GM21526 (cell line): ENCODE measurements at regions not wholly inside any gene's neighbourhood (a gene's known extent, or its start where the extent isn't known, plus 50 kb on each side); places are given as distances from the start of the nearest gene placed in this dataset.
"Not testable (repeated sequence)": the region's sequence is repeated elsewhere in the genome, so short reads cannot be mapped to it uniquely, and the experiment has no call there.

ENCODE experiments used
- ATAC-seq: cut with Tn5 transposase; IDR thresholded peaks from one replicate; pipeline ENCODE4 v1.9.1; 2021; ENCODE audit warnings: moderate library complexity; ENCODE audit not compliant: unreplicated experiment, low FRiP score

- no peak for ATAC-seq
These were observed 1669.3 kb upstream of the CDH9 start for GRCh38 chr5:28707706-28708105.

- no peak for ATAC-seq
These were observed 1665.4 kb upstream of the CDH9 start for GRCh38 chr5:28703651-28704260.

- no peak for ATAC-seq
These were observed 1653.1 kb upstream of the CDH9 start for GRCh38 chr5:28691526-28691925.

- ATAC-seq, result no peak
These were observed 1647.4 kb upstream of the CDH9 start for GRCh38 chr5:28685794-28686193.

DNA sequence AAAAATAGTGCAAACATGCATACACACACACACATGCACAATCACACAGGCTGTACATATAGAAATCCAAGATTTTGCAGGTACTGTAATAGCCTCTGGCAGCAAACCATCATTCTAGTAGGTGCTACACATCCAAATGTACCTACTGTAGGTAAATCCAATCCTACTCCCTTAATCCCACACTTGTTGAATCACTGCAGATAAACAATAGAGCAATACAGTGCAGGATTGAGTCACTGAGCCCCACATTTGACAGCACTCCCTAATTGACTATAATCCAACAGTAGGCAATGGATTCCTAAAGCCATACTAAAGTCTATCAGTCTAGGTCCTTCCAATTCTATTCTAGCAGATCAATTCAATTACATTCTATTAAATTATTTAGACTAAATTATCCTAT is 1640.5 kb upstream of the CDH9 start:
- no peak for ATAC-seq

DNA sequence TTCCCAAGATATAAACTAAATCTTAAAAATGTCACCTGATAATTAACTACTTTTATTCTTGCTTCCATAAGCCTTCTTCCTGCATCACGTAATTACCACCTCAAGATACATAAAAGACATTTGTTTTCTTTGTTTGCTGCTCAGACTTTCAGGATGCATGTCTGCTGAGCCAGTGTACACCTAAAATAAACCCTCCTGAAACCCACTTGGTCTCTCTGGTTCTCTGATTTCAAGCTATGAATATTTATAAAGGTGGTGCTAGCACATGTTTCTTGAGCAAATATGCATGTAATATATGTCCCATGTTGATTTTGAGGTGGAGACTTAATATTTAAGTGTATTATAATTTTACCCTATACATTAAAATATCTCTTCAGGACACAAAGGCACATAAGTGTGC is 1627.7 kb upstream of the CDH9 start:
- no peak for ATAC-seq

GRCh38 chr5:28648108-28648507 is 1609.7 kb upstream of the CDH9 start:
- no peak for ATAC-seq

DNA sequence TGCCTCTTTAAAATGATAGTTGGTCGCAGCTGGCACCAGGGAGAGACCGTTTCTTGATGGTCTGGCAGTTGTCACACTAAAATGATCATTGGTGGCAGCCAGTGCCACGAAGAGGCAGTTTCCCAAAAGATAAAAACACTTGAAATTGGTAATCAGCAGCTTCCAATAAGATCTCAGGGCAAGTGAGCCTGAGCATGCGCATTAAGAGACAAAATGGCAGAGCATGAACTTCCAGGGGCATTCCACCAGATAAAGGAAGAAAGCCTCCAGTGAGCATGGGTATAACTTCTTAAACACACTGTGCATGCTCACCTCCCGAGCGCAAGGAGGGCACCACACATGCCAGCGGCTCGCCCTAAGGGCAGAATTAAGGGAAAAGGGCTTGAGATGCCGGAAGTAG is 1594.2 kb upstream of the CDH9 start:
- no peak for ATAC-seq

GRCh38 chr5:28603869-28604268 is 1565.5 kb upstream of the CDH9 start:
- ATAC-seq, result no peak

DNA sequence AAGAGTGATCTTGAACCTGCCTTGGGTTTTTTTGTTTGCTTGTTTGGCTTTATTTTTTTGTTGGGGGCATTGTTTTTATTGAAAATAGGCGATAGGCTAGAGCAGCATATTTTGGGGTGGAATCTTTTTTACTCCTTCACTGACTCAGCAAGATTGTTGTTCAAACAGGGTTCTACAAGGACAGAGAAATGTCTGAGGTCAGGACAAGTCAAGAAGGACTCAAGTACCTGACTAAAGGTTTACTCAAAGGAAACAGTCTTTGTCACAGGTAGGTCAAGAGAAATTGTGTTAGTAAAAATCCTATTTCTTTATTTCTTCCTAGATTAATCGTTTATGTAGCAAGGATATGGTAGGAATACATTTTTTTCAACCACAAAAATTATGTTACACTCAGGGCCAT is 1564.0 kb upstream of the CDH9 start:
- ATAC-seq, result no peak

- not testable (repeated sequence) for ATAC-seq
These were observed 1558.3 kb upstream of the CDH9 start for GRCh38 chr5:28596707-28597106.

GRCh38 chr5:28580616-28581015 is 1542.2 kb upstream of the CDH9 start:
- ATAC-seq, result no peak

DNA sequence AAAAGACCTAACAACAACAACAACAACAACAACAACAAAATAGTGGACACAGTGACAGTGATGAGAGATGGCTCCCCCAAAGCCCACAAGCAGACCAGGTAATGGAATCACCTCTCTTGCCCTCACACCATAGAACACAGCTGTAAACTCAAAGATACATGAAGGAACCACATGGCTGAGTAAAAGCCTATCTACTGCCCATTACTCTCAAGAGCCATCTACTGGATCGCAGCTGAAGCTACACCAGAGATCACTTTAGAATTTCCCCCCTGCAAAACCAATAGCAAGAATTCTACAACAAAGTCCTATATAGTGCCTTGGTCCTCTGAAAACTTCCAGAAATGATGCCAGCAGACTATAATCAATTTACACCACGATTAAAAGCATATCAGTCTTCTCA is 1537.6 kb upstream of the CDH9 start:
- no peak for ATAC-seq

- ATAC-seq, result no peak
These were observed 1537.0 kb upstream of the CDH9 start for GRCh38 chr5:28575368-28575767.

- no peak for ATAC-seq
These were observed 1536.2 kb upstream of the CDH9 start for GRCh38 chr5:28574606-28575005.

DNA sequence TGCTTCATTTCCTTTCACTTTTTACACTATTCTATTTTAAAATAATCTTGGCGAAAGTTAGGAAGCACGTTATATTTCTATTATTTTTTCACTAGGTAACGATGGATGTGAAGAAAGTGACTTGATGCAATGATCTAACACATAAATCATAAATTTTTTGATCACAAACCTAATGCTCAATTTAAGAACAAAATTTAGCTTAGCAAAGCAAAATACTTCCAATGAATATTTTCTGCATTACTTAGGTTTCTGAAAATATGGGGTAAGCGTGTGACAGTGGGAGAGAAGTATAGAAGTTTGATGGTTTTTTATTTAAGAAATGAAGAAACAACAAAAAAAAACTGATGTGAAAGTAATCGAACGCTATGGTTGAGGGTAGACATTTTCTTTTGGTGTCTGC is 1528.7 kb upstream of the CDH9 start:
- no peak for ATAC-seq

DNA sequence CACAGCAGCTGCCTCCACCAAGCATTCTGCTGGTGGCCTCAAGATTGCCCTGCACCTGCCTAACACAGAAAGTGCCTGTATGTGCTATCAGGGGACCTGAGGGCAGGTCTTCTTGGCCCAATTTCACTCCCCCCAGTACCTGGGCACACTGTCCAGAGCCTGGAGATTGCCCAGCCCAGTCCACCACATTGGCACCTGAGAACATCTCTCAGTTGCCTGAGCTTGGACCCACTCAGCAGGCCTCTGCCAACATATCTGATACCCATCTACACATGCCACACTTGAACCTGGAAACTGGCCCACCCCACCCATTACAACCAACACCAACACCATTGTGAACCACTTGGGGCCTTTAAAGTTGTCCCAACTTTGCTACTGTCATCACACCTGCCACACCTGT is 1523.1 kb upstream of the CDH9 start:
- ATAC-seq, result no peak

- ATAC-seq, result no peak
These were observed 1519.8 kb upstream of the CDH9 start for GRCh38 chr5:28558196-28558595.

DNA sequence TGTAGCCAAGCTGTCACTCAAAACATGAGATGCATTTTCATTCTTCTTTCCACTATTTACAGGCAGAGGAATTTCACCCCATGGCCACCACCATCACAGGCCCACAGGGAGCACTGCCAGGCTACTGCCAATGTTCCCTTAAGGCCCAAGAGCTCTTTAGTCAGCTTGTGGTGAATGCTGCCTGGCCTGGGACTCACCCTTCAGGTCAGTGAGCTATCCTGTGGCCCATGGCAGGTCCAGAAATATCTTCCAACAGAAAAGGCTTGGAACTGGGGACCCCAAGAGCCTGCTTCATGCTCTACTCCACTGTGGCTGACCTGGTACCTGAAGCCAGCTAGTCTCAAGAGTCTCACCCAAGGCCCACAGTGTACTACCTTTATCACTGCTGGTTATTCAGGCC is 1518.7 kb upstream of the CDH9 start:
- no peak for ATAC-seq

DNA sequence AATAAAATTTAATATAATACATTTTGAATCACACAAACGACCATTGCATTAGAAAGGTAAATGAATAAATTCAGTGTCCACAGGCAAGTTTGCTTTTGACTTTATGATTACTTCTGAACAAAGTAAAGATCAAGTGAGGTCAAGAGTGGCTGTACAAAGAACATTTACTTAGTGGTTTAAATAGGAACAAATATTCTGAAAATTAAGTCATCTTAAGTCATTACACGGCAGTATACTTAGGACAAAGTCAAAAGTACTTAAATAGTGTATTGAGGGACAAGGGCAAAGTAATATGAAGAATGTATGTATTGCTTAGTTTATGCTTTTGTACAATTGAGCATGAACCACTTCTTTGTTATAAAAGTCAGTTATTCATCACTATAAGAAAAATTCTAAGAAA is 1511.2 kb upstream of the CDH9 start:
- ATAC-seq, result no peak

- ATAC-seq, result no peak
These were observed 1510.5 kb upstream of the CDH9 start for GRCh38 chr5:28548856-28549255.

GRCh38 chr5:28544501-28544900 is 1506.1 kb upstream of the CDH9 start:
- ATAC-seq, result no peak

DNA sequence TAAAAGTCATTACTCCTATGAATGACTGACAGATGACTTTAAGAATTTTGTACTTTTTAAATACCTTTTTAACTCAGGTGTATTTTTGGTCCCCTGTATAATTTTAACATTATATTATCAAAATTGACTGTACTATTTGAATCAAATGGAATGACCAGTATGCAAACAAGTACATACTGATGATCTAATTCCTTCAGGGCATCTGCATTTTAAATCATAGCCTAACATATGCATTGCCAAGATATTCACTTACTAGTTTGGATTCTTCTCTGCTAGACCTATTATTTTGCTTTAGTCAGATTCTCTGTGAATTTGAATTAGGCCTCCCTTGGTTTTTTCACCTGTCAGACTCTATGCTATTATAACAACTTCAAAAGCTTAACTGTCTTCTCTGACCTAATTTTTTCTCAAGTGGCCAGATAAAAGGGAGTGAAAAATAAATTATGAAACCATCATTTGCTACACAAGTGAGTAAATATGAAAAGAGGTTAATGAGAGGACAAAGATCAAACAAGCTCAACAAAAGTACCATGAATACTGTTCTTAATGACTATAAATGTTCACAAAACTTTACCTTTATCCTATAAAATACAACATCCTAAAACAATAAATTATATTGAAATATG is 1505.2 kb upstream of the CDH9 start:
- ATAC-seq, result no peak
